DND-41 (cell line): ENCODE measurements at regions not wholly inside any gene's neighbourhood (a gene's known extent, or its start where the extent isn't known, plus 50 kb on each side); places are given as distances from the start of the nearest gene placed in this dataset.

ENCODE experiments used
- ATAC-seq: fragments of 200-7000 bp; cut with Tn5 transposase; 3 replicates; pipeline ENCODE4 v1.9.1; 2021; ENCODE audit warnings: low read depth; ENCODE audit not compliant: insufficient read depth
- DNase-seq: peaks from one replicate; pipeline ENCODE4 v3.0.0-alpha.2; 2020
- H2AFZ ChIP-seq: 2 replicates; pipeline ENCODE4 v1.6.0; 2012; ENCODE audit warnings: low read depth, low read length
- H3K27ac ChIP-seq: 2 replicates; pipeline ENCODE4 v1.5.1; 2012; ENCODE audit warnings: low read length, inconsistent platforms
- H3K27me3 ChIP-seq: fragments of 200-600 bp; sonication (generic); 2 replicates; pipeline ENCODE4 v1.6.0; 2012; ENCODE audit warnings: low read length, mild to moderate bottlenecking, inconsistent platforms; ENCODE audit not compliant: insufficient read depth, poor library complexity
- H3K36me3 ChIP-seq: 2 replicates; pipeline ENCODE4 v1.5.1; 2012; ENCODE audit warnings: low read length, inconsistent platforms; ENCODE audit not compliant: insufficient read depth
- H3K4me1 ChIP-seq: 2 replicates; pipeline ENCODE4 v1.5.1; 2012; ENCODE audit warnings: mild to moderate bottlenecking, low read length; ENCODE audit not compliant: insufficient read depth
- H3K4me2 ChIP-seq: 2 replicates; pipeline ENCODE4 v1.6.0; 2012; ENCODE audit warnings: mild to moderate bottlenecking, moderate library complexity, low read length, inconsistent platforms; ENCODE audit not compliant: insufficient read depth
- H3K4me3 ChIP-seq, 2 experiments: fragments of 200-600 bp in 1 of 2; shearing (Covaris generic) in 1 of 2; 2 replicates each; pipeline ENCODE4 v1.5.1; 2012 to 2016; ENCODE audit warnings: inconsistent platforms in 2 of 2, low read length in 2 of 2, mild to moderate bottlenecking in 2 of 2, low read depth in 1 of 2, moderate library complexity in 1 of 2
- H3K79me2 ChIP-seq: 2 replicates; pipeline ENCODE4 v1.6.0; 2012; ENCODE audit warnings: low read length, inconsistent platforms; ENCODE audit not compliant: insufficient read depth
- H3K9ac ChIP-seq: 2 replicates; pipeline ENCODE4 v1.6.0; 2012; ENCODE audit warnings: low read depth, mild to moderate bottlenecking, inconsistent platforms, low read length, moderate library complexity
- H3K9me3 ChIP-seq: 2 replicates; pipeline ENCODE4 v1.5.1; 2012; ENCODE audit warnings: low read length, moderate library complexity, mild to moderate bottlenecking, inconsistent platforms; ENCODE audit not compliant: insufficient read depth, severe bottlenecking
- H4K20me1 ChIP-seq: 2 replicates; pipeline ENCODE4 v1.6.0; 2012; ENCODE audit warnings: low read length; ENCODE audit not compliant: insufficient read depth
- EZH2 ChIP-seq: IDR thresholded peaks from 3 replicates; pipeline ENCODE4 v1.6.1; 2012; ENCODE audit warnings: borderline replicate concordance, low read depth, mild to moderate bottlenecking, moderate library complexity, low read length, inconsistent platforms; ENCODE audit not compliant: severe bottlenecking
- TF ChIP-seq, protein P1 (sequence below): IDR thresholded peaks from 2 replicates; pipeline ENCODE4 v1.5.1; 2012; ENCODE audit warnings: borderline replicate concordance, low read length, moderate library complexity, mild to moderate bottlenecking; ENCODE audit not compliant: poor library complexity, severe bottlenecking; ENCODE audit errors: extremely low read depth

DNA sequence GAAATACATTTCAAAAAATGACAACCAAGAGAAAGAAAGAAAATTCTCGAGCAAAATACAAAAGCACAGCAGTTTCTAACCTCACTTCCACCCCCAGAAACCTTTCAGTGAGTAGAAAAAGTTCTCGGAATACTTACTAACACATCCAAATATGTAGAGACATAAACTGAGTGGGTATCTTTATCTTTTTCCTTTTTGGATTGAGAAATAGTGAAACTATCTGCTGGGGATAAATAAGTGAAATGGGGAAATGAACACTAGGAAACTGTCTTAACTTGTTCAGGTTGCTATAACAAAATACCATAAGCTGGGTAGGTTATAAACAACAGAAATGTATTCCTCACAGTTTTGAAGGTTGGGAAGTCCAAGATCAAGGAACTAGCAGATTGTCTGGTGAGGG, 72.0 kb downstream of the VCAM1 start:
- DNase-seq (no peak), ATAC-seq (no peak)
- H2AFZ ChIP-seq: no peak overlapping the region
- H3K4me1 ChIP-seq: no peaks in the 10 kb centered on the region
- no peaks in the 10 kb centered on the region for H4K20me1 ChIP-seq
- H3K9ac ChIP-seq: no peak overlapping the region
- no peaks in the 10 kb centered on the region for H3K27me3 ChIP-seq
- no peak overlapping the region for H3K27ac ChIP-seq
- TF ChIP-seq, protein P1, sequence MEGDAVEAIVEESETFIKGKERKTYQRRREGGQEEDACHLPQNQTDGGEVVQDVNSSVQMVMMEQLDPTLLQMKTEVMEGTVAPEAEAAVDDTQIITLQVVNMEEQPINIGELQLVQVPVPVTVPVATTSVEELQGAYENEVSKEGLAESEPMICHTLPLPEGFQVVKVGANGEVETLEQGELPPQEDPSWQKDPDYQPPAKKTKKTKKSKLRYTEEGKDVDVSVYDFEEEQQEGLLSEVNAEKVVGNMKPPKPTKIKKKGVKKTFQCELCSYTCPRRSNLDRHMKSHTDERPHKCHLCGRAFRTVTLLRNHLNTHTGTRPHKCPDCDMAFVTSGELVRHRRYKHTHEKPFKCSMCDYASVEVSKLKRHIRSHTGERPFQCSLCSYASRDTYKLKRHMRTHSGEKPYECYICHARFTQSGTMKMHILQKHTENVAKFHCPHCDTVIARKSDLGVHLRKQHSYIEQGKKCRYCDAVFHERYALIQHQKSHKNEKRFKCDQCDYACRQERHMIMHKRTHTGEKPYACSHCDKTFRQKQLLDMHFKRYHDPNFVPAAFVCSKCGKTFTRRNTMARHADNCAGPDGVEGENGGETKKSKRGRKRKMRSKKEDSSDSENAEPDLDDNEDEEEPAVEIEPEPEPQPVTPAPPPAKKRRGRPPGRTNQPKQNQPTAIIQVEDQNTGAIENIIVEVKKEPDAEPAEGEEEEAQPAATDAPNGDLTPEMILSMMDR: no peak
- no peak for TF ChIP-seq EZH2
- no peaks in the 10 kb centered on the region for H3K9me3 ChIP-seq
- no peaks in the 10 kb centered on the region for H3K79me2 ChIP-seq
- H3K4me2 ChIP-seq: no peak overlapping the region
- H3K36me3 ChIP-seq: no peaks in the 10 kb centered on the region
- no peak overlapping the region for H3K4me3 ChIP-seq

DNA sequence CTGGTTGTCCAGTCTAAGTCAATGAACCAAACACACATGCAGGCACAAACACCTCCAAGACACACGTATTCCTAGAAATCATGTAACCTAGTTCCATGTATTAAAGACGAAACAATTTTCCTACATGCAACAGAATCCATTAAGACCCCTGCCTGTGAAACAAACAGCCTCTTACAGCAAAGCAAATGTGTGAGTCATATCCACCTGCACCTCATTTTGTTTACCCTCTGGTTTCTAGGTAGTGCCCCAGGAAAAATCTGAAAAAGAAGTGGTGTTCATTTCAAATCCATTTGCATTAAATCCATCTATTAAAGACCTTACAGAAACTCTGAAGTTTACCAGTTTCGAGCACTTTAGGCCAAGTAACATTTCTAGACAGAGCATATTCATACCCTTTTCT, 74.1 kb downstream of the VCAM1 start:
- H3K4me3 ChIP-seq: no peak overlapping the region
- H3K27ac ChIP-seq: no peak overlapping the region
- H3K4me1 ChIP-seq: no peaks in the 10 kb centered on the region
- ATAC-seq (no peak), DNase-seq (no peak)
- no peak overlapping the region for H2AFZ ChIP-seq
- no peaks in the 10 kb centered on the region for H4K20me1 ChIP-seq
- H3K9me3 ChIP-seq: no peaks in the 10 kb centered on the region
- no peaks in the 10 kb centered on the region for H3K27me3 ChIP-seq
- no peaks in the 10 kb centered on the region for H3K79me2 ChIP-seq
- no peak overlapping the region for H3K4me2 ChIP-seq
- TF ChIP-seq, protein P1: no peak
- TF ChIP-seq EZH2: no peak
- H3K9ac ChIP-seq: no peak overlapping the region
- no peaks in the 10 kb centered on the region for H3K36me3 ChIP-seq

DNA sequence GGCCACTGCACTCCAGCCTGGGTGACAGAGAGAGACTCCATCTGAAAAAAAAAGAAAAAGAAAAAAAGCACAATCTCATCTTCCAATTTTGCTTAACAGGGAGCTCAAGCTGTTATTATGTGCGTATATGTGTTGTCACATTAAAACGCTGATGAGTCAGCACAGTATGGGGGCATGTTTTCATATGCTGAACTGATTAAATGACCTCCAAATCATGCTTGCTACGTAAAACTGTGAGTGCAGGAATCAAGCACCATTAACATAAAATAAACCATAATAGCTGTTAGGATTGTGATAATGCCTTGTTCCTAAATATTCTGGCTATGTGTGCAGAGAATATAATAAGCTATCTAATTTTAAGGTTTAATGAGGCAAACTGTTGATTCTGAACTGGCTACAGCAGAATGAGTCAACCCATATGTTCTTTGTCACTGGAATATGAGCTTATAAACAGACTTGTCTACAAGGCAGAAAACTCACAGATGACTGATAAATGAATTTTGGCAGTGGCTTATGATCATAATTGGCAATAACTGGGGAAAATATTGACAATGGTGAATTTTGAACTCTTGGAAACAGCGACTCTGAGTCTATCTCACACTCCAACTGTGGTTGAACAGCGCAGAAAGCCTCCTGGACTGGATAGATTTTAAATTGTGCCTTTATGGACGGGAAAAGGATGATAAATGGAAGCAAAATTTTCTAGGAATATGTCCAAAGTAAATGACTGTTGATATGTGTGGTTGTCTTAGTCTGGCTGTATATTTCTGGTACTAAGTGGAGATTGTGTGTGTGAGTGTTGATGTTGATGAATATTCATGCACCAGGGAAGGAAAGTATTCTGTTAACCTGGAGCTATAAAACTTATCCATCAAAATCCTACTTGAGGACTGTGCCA, 75.5 kb downstream of the VCAM1 start:
- Histone ChIP-seq H3K9me3 (no peaks in the 10 kb centered on the region), H3K4me1 (no peaks in the 10 kb centered on the region), H3K4me2 (no peak overlapping the region), H2AFZ (no peak overlapping the region), H3K27ac (no peak overlapping the region), H3K36me3 (no peaks in the 10 kb centered on the region), H3K27me3 (no peaks in the 10 kb centered on the region), H3K79me2 (no peaks in the 10 kb centered on the region), H4K20me1 (no peaks in the 10 kb centered on the region), H3K9ac (no peak overlapping the region), H3K4me3 (no peak overlapping the region)
- TF ChIP-seq EZH2: no peak
- TF ChIP-seq, protein P1: no peak
- no peak for ATAC-seq
- DNase-seq: no peak
